GM11168 (cell line): ENCODE measurements at regions not wholly inside any gene's neighbourhood (a gene's known extent, or its start where the extent isn't known, plus 50 kb on each side); places are given as distances from the start of the nearest gene placed in this dataset.

Source experiments
- in situ Hi-C: fragments of 300-500 bp; cut with MboI; formaldehyde crosslinking; loops from one replicate; pipeline ENCODE4 v1.12.0; 2022; ENCODE audit warnings: low sequenced_read_pairs; ENCODE audit not compliant: unreplicated experiment

DNA sequence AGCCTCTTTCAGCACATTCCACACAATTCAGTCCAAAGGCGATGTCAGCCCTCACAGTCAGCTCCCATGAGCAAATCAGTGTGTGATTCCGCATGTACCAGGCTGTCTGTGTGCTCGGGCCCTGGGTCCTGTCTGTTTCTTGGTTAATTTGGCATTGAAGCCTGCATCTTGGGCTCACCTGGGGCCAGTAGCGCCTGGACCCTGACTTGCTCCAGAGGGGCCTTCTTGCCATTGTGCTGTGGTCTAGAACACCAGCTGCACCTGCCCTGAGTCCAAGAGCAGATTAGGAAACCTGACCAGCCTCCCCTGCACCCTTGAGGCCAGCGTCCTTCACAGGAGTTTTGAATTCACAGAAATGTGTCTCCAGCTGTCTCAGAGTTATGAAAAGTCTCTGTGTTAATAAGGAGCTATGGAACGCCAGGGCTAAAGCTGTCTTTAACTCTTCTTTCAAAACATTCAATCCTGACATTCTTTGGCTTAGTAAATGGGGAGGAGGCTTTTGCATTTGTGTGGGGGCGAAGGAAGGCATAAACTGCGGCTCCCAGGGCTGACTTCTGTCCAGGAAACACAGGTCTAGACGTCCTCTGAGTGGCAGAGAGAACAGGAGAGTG lies 102.2 kb downstream of the ARF6 start:
- in situ Hi-C loops: no loop called here

DNA sequence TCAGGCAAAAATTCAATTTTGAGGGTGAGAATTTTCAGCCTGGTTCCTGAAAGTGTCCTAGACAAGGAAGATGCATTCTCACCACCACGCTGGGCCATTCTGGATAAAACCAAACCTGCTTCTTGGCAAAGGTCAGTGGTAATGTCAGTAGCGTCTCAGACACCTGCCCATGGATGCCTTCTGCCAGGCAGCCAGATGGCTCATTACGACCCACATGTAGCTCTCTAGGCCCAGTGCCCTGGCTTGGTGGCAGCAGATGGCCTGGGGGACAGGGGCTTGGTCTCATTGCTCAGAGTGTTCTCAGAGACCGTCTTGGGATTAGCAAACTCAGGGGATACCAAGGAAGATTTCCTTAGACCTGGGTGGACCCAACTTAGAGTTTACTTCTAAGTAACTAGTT lies 105.1 kb downstream of the ARF6 start:
- in situ Hi-C loops: no loop called here

DNA sequence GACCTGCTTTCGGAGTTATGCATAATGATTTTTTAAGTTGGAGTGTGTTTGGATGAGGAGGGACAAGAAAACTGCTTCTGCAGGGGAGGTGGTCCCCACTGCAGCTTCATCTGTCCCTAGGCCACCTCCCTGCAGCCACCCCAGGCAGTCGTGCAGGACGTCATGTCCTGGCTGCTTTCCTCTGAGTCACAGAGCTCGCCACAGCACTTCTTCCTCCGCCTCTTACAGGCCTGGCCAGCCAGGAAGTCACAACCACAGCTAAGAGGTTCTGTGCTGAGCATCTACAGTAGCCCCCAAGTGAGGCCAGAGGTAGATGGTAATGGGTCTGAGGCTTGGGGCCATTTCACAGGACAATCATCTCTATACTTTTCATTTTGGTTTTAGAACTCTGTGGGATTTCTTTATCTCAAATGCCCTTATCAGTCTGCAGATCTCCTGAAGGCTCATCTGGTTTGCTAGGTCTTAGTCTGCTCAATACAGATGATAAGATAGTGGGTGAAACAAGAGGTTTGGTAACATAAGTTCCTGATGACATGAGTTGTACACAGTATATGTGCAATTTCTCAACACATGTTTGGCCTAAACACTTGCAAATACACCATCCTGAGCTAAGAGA lies 106.4 kb downstream of the ARF6 start:
- in situ Hi-C loops: no loop called here

DNA sequence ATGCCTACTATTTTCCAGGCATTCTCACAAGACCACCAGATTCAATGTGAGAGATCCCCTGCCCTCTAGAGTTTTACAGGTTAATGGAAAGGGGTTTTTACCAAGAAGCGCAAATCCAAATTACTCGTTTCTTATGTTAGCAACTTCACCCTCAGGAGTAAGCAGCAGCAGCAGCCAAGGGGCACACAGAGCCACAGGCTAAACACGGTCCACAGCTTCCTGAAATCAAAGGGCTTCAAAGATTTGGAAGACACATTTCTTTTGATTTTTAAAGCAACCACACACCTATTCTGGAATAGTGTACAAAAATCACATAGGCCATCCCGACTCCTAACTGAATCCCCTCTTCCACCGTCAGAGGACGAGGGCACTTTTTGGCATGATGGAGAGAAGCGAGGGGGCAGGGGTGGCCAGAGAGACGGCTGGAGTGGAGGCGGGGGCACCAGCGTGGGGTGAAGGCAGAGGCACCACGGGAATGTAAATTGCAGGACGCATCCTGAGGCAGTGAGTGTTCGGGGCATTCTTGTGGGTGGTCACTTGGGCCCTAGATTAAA lies 107.0 kb downstream of the ARF6 start:
- in situ Hi-C loops: no loop called here

DNA sequence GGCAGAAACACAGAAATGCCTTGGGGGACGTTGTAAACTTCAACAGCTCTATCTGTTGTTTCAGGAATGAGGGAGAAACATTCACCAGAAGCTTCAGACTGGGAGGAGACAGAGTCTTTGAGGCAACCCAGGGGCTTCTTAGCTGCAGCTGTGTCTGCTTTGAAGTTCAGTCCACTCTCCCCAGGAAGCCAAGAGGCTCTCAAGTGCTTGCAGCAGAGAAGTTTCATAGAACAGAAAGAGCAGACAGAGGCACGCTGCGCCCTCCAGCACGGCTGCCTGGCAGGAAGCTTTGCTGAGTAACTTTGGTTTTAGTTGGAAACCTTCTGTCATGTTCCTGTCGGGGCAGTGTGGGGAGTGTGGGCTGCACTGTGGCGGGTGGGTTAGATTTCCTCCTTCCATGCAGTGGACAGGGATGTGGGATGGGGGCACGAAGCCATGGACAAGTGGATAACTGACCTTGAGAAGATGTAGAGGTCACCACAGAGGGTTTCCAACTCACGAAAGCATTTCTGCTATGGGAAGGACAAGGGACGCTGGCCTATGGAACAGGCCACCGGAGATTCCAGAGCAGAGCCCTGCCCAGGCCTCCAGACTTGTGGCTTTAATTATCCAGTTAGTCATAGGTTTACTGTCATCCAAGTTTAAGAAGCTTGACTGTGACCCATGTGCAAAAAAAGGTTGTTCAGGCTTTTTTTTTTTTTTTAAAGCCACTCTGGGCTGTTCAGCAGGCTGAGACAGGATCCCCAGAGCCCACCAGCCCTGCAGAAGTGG lies 107.7 kb downstream of the ARF6 start:
- in situ Hi-C loops: no loop called here

DNA sequence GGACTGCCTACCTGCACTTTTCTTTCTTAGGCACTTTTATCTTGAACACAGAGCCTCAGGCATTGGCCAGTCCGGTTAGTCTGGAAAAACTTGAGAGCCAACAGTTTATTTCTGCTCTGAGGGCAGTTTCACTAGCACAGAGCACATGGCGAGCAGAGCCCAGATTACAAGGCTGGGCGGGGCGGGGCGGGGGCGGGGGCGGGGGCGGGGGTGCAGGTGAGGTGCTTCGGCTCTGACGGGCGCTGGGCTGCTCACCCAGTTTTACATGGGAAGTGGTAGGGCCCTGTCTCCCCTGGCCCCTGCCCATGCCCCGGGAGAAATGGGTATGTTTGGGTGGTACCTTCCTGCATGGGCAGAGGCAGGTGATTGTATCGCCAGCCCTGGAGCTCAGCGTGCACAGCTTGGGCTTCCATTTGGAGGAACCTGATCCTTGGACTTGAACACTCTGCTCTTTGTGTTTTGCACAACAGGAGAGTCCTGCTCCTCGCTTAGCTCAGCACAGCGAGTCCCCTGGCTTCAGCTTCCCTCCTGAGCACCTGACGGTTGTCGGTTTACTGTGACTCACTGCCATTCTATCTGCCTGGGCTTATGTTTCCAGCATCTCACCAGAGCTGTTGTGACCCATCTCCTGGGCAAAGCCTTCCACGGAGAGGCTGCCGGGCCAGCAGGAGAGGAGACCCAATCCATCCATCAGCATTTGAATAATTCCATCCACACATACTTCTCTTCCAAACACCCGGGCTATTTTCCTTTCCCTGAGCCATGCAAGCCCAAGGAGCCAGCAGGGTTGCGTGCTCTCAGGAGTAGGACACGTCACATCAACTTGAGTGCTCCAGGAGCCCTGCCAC lies 108.5 kb downstream of the ARF6 start:
- in situ Hi-C loops: no loop called here

DNA sequence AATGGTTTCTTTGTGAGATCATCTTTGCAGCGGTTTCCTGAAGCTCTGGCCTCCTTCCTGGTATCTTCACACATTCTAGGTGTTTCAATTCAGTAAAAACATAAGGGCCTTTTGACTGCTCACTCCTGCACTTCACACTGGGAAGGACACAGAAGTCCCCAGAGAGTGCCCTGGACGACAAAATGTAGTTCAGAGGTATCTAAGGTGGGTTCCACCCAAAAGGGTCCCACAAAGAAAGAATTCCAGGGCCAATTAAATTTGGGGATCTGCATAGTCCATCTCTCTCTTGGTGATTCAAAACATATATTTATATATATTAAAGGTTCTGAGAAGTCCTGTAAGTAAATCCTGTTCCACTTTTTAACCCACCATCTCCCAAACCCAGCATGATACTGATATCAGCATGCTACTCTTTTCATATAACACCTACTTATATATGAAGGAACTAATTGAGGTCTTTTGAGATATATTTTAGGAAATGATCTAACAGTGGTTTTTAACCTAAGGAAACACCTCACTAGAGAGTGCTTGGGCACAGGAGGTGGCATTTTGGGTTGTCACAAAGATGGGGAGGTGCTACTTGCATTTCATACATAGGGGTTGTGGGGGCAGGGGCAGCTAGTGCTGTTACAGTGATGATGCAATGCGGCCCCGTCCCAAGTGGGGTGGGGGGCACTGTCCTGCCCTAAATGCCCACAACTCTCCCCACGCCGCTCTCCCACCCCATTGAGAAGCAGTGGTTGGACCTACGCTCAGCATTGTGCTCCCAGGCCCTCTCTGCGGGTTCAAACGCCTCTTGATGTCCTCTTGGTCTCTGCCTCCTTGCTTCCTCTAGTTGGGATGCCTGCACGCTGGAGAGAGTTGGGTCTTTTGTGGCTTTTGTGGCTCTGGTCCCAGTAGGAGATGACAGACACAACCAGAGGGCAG lies 109.4 kb downstream of the ARF6 start:
- in situ Hi-C loops: no loop called here

DNA sequence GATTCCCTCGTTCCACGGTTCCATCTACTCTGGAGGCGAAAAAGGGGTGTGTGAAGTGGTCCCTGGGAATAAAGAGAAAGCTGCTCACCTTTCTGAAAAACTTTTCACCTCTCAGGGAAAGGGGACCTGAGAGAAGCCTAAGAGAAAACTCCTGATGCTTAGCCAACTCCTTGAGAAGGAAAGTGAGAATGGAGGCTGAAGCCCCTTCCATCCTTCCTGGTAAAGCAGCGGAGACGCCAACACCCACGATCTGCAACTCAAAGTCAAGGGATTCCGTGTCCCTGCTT lies 110.0 kb downstream of the ARF6 start:
- in situ Hi-C loops: no loop called here

DNA sequence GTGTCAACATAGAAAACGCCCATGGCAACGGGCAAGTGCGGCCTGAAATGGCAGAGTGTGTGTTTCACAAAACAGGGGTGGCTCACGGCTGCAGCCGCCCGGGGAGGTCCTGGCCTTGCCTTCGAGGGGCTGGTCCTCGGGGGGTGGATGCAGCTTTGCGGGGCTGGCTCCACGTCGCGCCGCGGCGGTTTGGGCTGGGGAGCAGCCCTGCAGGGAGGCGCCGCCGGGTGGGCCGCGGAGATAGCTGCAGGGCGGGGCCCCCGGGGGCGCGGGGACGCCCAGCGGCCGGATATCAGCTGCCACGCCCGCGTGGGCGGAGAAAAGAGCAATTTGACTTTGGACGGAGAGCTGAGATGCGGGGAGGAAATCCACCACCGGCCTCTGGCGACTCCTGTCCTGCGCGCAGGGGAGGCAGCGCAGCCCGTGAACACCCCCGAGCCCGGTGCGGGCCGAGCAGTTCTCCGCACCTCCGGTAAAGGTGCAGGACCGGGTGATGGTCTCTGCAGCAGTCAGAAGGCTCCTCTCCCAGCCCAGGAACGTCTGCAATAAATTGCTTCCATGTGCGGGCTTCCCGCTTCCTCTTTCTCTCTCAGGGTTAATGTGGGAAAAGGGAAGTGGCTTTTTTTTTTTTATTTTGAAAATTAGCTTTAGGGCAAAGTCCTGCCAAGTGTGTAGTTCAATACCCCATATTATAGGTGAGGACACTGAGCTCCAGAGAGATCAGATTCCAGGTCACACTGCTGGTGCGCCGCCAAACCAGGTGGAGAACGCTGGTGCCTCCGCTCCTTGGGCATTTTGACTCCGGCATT lies 110.5 kb downstream of the ARF6 start:
- in situ Hi-C loops: no loop called here

DNA sequence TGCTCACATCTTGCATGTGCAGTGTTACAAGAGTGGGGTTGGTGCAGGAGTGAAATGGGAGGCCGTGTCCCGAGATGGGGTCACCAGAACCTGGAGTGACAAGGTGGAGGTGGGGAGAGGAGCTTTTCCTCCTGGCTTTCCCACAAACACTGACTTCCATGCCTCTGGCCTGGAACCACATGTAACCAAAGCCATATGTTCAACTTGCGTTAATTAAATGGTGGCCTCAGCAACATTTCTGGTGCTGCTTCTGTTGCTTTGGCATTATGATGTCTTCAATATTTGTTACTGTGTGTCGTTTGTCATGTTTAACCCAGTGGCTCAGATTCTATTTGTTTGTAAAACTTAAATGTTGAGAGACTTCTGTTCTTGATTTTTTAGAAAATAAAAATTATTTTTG lies 110.2 kb downstream of the VCPKMT start:
- in situ Hi-C loops: no loop called here

DNA sequence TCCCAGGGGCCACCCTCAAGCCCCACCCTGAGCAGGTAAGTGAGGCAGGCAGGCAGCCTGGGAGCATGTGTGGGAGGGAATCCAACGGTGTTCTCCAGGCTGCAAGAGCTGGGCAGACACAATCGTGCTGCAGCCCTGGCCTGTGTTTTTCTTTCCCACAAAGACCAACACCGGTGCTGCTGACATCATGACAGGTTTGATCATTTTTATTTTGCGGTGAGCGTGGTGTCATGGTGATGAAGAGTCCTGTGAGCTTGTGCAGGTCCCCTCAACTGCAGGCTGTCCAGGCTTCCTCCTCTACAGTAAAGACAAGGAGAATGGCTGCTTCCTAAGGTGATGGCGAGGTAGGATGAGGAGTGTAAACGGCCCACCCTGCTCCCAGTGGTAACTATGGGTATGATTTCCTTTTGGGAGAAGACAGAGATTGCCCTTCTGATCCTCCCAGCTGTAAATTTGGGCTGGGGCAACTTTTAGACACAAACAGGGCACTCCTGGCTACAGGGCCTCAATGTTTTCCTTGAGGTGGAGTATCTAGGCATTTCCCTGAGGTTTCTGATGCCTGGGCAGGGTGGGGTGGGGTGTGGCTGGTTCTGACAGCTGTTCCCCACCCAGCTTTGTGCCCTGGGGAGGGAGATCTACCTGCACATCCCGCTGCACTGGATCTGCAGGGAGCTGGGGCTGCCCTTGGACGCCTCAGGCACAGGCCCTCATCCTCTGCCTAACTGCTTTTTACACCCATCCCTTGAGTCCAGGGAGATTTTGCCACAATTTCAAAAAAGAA lies 109.1 kb downstream of the VCPKMT start:
- in situ Hi-C loops: no loop called here

DNA sequence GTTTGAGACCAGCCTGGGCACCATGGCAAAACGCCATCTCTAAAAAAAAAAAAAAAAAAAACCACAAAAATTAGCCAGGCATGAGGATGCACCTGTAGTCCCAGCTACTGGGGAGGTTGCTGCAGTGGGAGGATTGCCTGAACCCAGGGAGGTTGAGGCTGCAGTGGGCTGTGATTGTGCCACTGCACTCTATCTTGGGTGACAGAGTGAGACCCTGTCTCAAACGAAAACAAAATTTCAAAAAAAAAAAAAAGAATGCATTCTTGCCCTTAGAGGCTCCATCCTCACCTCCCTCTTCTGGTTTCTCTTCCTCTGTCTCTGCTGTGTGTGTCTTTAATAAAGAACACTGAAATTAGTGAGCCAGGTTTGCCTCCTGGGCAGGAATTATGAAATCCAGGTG lies 107.8 kb downstream of the VCPKMT start:
- in situ Hi-C loops: no loop called here

DNA sequence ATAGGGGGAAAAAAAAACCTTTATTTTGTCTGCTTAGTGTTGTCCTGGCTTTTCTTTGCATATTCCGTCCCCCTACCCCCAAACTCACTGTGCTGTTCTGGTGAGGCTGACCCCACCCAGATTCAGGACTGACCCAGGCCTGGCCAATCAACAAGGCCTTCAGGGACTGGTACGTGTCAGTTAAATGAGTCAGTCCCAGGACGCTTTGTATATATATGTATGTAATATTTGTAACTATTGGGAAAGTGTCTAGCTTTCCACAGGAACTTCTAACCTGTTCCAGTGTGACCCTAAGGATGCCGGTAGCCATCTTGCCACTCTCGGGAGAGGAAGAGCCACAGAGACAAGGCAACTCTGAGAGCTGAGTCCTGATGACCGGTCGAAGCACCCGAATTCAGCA lies 107.4 kb downstream of the VCPKMT start:
- in situ Hi-C loops: no loop called here

DNA sequence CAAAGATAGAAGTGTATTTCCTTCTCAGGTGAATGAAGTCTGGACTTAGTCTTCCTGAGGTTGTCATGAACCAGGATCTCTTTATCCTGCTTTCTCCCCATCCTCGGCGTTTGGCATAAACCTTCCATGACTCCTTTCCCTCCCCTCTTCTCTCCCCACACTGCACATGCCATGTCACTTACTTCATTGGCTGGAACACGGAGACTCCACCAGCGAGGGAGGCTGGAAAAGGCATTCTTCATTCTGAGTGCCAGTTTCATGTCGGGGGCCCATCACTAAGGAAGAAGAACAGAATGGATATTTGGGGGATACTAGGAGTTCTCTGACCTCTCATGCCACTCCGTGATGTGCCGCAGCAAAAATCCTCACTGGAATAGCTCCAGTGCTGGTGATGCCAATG lies 105.6 kb downstream of the VCPKMT start:
- in situ Hi-C loops: no loop called here

DNA sequence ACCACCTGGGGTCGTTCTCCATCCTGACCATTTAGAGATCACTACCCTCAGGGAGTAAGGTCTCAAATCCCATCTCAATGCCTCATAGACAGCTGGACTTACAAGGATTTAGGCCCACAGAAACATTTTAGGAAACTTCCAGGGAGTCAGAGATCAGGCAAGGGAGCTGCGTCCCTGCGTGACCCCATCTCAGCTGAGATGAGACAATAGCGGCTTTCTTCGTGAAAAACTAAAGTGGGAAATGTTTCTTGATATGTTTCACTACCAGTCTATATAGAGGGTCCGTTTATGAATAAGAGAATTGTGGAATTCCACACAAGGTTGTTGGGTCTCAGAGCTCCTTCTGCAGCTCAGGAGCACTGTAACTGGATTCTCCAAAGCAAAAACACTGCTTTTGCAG lies 105.1 kb downstream of the VCPKMT start:
- in situ Hi-C loops: no loop called here

DNA sequence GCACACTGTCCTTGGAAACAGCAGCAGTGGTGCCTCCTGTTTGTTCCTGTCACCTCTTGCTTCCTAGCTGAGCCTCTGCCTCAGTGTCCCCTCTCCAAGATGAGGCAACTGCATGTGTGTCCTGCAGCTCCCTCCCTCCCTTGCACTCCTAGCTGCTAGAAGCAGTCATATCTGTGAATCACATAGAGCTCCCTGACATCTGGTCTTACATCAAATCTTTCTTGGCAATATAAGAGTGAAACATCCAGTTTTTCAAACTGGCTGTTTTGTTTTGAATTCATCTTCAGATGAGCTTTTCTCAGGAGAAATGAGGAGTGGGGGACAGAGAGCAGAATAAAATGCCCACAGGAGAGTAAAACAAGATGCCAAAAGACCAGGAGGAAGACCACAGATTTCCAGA lies 103.7 kb downstream of the VCPKMT start:
- in situ Hi-C loops: no loop called here

DNA sequence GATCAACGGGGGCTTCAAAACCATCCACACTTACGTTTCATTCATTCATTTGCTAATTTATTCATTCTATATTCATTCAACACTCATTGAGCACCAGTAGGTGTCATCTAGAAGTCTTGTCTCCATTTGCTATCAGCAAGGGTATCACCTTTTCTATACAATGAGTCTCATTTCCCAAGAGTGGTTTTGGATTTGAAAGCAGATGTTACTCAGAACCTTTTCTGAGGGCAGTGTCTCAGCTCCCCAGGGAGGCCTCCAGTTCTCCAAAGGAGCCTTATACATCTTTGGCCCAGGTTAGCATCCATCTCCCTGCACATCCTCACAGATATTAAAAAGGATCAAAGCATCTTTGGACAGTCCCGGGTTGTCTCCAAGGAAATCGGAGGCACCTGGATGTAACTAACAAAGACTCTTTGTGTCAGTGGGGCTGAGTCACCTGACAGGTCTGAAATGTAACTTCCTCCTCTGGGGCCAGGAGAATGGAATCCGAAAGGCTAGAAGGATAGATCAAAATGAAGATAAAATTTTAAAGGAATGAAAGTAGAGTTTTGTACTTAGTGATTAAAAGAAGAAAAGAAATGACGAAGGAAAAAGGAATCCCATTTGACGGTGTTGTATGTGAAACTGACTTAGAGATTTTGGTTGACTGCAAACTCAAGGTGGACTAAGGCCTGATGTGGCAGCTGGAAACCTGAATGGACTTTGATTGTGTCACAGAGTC lies 103.0 kb downstream of the VCPKMT start:
- in situ Hi-C loops: no loop called here

DNA sequence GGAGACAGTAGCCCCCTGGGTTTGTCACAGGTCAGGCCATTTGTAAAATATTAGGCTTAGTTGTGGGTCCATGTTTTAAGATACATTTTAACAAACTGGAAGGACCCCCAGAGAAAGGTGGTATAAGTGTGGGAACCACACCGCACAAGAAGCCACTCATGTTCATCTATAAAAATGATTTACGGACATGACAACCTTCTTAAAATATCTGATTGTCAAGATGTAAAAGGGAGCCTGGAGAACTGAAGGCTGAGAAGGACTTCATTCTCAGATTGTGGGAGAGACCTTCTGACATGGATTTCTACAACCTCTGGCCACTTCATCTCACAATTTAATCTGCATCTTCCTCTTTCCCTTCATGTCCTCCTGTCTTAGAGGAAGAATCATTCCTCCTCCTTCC lies 102.4 kb downstream of the VCPKMT start:
- in situ Hi-C loops: no loop called here
